ENCODE measurements at regions not wholly inside any gene's neighbourhood (a gene's known extent, or its start where the extent isn't known, plus 50 kb on each side); places are given as distances from the start of the nearest gene placed in this dataset.

- no peak for DNase-seq (ENCODE audit: low spot score)
Observed at GRCh38 chr14:25756876-25757275, 706.9 kb upstream of the STXBP6 start.

GRCh38 chr14:25753130-25753529, 703.2 kb upstream of the STXBP6 start:
- no peak for DNase-seq (ENCODE audit: low spot score)

- DNase-seq (ENCODE audit: low spot score): no peak
Observed at GRCh38 chr14:25750436-25750835, 700.5 kb upstream of the STXBP6 start.
